Cardiac fibroblast (primary cell): ENCODE measurements at regions not wholly inside any gene's neighbourhood (a gene's known extent, or its start where the extent isn't known, plus 50 kb on each side); places are given as distances from the start of the nearest gene placed in this dataset.

Source experiments
- DNase-seq, 2 donors: peaks; one replicate each; pipeline versions ENCODE4 v3.0.0 to v3.0.0-alpha.2; 2010; ENCODE audit warnings: low read depth in 2 of 2
- H3K4me3 ChIP-seq, 2 donors: replicated peaks in 1 of 2; 1 replicate in 1 of 2; 2 replicates in 1 of 2; pipeline ENCODE4 v1.5.1; 2011; ENCODE audit warnings: low read depth in 2 of 2, low read length in 2 of 2, mild to moderate bottlenecking in 2 of 2, moderate library complexity in 1 of 2
- CTCF ChIP-seq: IDR thresholded peaks from one replicate; pipeline ENCODE4 v1.5.1; 2011; ENCODE audit warnings: low read depth, mild to moderate bottlenecking, low read length, inconsistent platforms

GRCh38 chr13:83733293-83733692 lies 149.0 kb downstream of the SLITRK1 start:
- TF ChIP-seq CTCF = no peak
- H3K4me3 ChIP-seq = no peak overlapping the region
- DNase-seq = no peak

GRCh38 chr13:83732755-83733154 lies 149.5 kb downstream of the SLITRK1 start:
- no peak overlapping the region for H3K4me3 ChIP-seq
- no peak for TF ChIP-seq CTCF
- no peak for DNase-seq

GRCh38 chr13:83731113-83731512 lies 151.2 kb downstream of the SLITRK1 start:
- no peak for TF ChIP-seq CTCF
- no peak overlapping the region for H3K4me3 ChIP-seq
- DNase-seq = no peak

- TF ChIP-seq CTCF = no peak
- DNase-seq = no peak
- no peak overlapping the region for H3K4me3 ChIP-seq
These were observed 151.6 kb downstream of the SLITRK1 start for GRCh38 chr13:83730674-83731073.

- TF ChIP-seq CTCF = no peak
- no peak overlapping the region for H3K4me3 ChIP-seq
- no peak for DNase-seq
These were observed 159.8 kb downstream of the SLITRK1 start for GRCh38 chr13:83722443-83722842.

- no peak for DNase-seq
- no peak overlapping the region for H3K4me3 ChIP-seq
- no peak for TF ChIP-seq CTCF
These were observed 166.2 kb downstream of the SLITRK1 start for GRCh38 chr13:83716121-83716520.

- no peak for DNase-seq
- TF ChIP-seq CTCF = no peak
These were observed 168.0 kb downstream of the SLITRK1 start for GRCh38 chr13:83714236-83714635.

More at GRCh38 chr13:83714236-83714635, 168.0 kb downstream of the SLITRK1 start:
- H3K4me3 ChIP-seq = no peak overlapping the region
